Epidermal melanocyte (primary cell): ENCODE measurements at regions not wholly inside any gene's neighbourhood (a gene's known extent, or its start where the extent isn't known, plus 50 kb on each side); places are given as distances from the start of the nearest gene placed in this dataset.
"Not testable (repeated sequence)": the region's sequence is repeated elsewhere in the genome, so short reads cannot be mapped to it uniquely, and the experiment has no call there.

Experiments
- DNase-seq: peaks from one replicate; pipeline ENCODE4 v3.0.0; 2011; ENCODE audit warnings: low spot score; ENCODE audit not compliant: insufficient read length

GRCh38 chr2:16112972-16113560 is 172.7 kb downstream of the MYCN start:
- no peak for DNase-seq

DNA sequence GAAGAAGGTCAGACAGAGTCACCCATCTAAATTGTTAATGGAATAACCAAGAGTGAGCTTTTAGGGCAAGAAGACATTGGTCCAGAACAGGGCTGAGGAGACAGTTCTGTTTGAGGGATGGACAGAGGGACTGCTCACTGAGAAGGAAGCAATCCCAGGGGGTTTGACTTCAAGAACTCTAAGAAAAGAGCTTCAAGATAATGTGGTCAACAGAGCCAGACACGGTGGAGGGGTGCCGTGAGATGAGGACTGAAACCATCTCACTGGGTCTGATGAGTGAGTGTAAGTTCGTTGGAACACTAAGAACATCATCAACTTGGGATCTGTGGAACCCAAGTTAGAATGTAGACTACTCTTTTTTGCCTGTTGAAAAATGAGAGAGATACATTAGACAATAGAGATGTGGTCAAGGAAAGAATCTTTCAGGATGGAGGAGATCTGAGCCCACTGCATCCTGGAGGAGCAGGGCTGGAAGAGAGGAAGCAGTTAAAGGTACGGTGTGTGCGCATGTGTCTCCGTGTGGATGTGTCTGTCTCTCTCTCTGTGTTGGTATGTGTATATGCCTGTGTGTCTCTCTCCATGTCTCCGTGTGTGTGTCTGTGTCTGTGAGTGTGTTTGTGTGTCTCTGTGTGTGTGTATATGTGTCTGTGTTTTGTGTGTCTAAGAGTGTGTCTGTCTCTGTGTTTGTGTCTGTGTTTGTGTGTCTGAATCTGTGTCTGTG is 172.1 kb downstream of the MYCN start:
- no peak for DNase-seq

DNA sequence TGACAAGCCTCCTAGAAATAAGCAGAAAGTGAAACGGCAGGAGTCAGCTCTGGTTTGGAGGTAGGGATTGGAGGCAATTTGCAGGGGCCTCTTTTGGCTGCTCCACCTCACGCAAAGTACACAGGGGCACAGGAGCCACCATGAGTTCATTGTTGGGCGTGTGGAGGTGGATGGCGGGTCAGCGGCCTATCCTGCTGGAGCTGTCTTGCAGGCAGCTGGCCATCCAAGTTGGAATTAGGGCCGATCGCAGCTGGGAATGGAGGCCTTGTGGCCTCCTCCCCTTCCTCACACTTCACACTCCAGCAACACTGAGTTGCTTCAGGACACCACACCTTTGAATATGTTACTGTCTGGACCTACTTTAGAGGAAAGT is 171.5 kb downstream of the MYCN start:
- no peak for DNase-seq

DNA sequence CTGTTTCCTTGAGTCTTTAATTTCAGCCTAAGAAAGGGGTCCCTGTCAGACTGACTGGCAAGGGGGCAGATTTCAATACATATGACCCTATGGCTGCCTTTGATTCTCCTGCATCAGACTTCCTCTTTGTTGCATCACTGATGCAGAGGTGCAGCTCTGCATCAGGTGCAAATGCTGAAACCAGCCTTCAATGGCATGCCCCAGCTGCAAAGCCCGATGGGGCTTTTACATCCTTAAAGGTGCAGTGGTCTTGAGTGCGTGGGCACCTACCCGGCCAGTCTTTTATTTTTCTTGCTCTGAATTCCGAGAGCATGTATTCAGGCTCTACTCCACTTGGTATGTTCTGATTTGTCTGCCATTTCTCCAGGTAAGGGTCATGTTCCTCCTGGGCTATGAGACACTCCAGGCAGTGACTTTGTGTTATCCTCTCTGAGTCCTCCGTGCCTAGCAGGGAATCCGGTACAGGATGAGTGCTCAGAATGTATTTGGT is 169.5 kb downstream of the MYCN start:
- DNase-seq = no peak

- no peak for DNase-seq
These were observed 169.0 kb downstream of the MYCN start for GRCh38 chr2:16109368-16109820.

DNA sequence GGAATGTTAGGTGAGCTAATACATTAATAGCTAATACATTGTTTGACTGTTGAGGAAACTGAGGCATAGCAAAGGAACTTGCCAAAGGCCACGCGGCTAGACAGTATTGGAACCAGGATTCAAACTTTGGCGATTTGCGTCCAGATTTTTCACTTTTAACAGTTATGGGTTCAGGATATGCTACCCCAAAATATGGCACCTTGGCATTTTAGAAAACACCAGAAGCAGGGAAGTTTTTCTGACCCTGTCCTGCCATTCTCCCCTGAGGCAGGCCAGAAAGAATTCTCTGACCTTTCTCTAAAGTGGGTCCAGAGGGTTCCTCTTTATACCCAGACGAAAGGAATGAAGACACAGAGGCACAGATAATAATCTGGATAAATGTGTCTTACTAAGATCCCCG is 166.9 kb downstream of the MYCN start:
- DNase-seq = no peak

DNA sequence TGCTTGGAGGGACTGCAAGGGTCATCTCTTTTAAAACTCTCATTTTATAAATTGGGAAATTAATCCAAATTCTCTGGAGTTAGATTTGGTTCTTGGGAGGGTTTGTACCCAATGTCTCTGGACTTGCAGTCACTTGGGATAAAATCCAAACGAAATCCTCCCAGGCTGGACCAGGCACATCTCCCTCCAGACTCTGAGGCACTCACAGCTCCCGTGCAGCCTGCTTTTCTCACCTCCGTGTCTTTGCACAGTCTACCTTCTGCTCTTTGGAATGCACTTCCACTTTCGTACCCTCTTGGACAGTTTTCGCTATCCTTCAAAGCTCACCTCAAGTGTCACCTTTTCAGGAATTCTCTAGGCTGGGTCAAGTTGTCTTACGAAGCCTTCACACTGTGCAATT is 166.3 kb downstream of the MYCN start:
- DNase-seq = no peak

DNA sequence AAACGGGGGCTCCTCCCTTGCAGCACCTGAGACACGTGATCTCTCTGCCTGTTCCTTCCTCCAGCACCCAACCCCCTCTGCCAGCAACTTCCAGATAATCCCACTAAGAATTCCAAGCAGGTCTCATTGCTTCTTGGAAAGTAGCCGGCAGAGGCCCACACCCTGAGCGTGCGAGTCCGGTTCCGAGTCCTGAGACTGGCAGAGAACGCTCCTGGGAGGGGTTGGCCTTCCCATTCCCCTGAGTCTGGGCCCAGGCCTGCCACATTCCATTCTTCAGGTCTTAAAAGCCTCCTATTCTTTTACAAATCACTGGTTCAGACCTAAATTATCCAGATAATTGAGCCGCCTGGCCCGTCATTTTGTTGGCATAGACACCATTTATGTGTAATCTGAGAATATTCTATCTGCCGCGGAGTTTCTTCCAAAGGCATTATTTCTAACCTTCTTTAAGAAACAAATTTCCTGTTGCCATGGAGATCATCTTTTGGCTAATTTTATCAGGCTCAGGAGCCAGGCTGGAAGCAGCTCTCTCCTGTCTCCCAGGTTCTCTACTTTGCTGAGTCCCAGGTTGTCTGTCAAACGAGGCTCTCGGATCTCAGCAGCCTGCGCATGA is 165.4 kb downstream of the MYCN start:
- no peak for DNase-seq

DNA sequence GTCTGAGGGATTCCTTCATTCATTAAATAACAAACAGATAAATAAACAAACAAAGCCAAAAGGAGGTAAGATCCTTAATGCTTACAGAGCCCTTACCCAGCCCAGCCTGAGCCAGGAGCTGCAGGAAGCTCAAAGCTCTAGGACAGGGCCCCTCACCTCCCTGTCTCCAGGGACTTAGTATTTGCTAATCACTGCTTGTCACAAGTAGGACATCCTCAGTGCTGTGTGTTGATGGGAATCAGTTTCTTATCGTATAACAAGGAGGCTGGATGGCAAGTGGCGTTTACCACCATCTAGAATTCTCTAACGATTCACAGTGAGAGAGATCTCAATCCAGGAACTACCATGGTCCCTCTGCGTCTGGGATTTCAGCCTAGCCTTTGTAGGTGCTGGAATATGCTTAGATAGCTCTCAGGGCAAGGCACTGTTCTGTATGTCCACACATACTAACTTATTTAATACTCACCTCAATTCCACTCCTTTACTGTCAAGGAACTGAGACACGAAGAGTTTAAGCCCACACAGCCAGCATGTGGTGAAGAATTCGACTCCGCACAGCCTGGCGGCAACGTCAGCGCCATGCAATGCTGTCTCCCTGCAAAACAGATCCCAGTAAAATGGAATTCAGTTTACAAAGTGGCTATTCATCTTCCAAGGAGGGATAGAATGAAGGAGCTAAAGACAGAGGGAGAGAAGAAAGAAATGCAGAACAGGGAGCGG is 164.8 kb downstream of the MYCN start:
- DNase-seq = no peak

- no peak for DNase-seq
These were observed 164.1 kb downstream of the MYCN start for GRCh38 chr2:16104315-16104948.

DNA sequence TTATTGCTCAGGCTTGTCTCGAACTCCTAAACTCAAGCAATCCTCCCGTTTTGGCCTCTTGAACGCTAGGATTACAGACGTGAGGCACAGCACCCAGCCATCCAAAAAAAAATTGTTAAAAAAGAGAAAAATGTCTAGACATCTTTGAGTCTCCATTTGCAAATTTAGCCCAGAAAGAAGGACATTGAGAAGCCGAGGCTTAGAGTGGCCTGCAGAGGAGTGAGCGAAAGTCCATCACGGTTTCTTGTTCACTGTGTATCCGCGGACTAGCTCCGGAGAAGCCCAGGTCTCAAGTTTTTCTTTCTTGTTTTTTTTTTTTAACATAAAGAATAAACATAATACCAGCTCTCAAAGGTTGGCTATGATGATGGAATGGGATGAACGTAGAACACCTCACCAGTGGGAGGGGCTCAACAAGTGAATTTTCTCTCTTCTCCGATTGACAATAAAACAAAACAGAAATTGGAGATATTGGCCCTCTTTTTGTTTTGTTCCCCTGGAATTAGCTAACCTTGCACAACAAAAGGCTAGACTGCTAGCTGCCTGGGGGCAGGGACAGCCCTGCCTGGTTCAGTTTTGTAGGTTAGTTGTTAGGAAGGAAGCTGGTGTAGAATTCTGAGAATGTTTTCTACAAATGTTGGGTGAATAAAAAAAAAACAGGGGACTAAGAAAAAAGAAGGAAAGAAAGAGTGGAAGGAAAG is 163.4 kb downstream of the MYCN start:
- DNase-seq = no peak

DNA sequence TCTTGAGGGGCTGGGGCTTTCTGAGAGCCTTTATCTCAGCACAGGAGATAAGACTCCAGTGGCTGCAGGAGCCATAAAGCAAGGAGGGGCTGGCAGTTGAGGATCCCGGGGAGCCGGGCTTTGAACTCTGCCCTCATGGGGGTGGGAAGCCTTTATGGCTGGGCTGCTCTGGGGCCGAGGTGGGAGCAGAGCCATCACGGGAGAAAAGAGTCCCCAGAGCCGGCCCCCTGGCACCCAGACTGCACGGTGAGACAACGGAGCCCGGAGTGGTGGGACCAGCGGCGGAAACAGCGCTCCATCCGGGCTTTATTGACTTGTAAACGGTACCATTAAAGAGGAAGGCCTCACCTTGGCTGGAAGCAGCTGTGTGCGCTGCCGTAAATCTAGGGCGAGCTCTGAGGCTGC is 162.6 kb downstream of the MYCN start:
- DNase-seq = no peak

GRCh38 chr2:16102358-16102975 is 162.1 kb downstream of the MYCN start:
- DNase-seq = no peak

- no peak for DNase-seq
These were observed 160.8 kb downstream of the MYCN start for GRCh38 chr2:16101196-16101595.

- no peak for DNase-seq
These were observed 159.7 kb downstream of the MYCN start for GRCh38 chr2:16100006-16100405.

GRCh38 chr2:16099326-16099725 is 159.0 kb downstream of the MYCN start:
- no peak for DNase-seq

- no peak for DNase-seq
These were observed 156.6 kb downstream of the MYCN start for GRCh38 chr2:16096962-16097361.

- not testable (repeated sequence) for DNase-seq
These were observed 155.1 kb downstream of the MYCN start for GRCh38 chr2:16095483-16095882.

DNA sequence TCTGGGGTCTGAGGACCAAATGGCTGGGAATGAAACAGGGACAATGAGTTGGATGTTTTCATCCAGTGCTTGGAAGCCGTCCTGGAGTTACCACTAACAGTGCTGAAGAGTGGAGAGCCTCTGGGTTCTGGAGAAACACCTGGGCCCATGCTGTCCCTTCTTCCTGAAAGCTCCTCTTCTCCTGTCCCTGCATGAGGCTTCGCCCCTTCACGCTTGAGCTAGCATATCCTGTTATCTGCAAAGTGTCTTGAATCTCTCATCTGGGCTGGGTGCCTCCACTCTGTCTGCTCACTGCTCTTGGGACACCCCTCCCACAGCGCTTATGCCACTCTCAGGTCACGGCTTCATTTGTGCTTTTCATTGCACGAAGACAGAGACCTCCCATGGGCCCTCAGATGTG is 154.5 kb downstream of the MYCN start:
- no peak for DNase-seq
